GM18519 (cell line): ENCODE measurements at regions not wholly inside any gene's neighbourhood (a gene's known extent, or its start where the extent isn't known, plus 50 kb on each side); places are given as distances from the start of the nearest gene placed in this dataset.

Source experiments
- ATAC-seq: cut with Tn5 transposase; IDR thresholded peaks from one replicate; pipeline ENCODE4 v1.9.1; 2021; ENCODE audit warnings: mild to moderate bottlenecking, moderate library complexity; ENCODE audit not compliant: unreplicated experiment, low FRiP score

DNA sequence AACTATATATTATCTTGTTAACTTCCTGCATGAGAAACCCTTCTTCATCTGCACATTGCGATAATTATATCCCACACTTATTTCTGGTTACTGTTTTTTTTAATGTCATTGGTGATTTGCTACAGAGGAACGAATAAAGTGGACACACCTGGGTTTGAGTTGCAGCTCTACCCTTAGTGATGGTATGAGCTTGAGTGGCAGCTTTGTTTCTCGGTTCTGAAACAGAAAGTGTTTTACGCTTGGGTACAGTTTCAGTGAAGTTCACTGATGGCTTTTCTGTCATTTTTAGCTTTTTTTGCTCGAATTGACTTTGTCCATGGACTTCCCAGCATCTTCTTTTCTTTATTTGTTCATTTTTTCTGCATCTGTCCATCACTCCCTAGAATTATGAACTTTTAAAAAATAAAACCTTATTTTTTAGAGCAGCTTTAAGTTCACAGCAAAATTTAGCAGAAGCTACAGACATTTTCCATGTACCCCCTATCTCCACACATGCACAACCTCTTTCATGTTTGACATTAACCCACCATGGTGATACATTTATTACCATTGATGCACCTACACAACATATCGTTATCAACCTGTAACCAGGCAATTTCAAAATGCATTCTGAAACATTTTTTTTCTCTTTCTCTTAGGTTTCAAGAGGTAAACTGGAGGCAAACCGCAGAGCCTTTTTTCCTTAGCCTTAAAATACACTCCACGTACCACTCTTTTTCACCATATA is 1041.6 kb upstream of the PRKX start:
- peak; percentile 65 for ATAC-seq

DNA sequence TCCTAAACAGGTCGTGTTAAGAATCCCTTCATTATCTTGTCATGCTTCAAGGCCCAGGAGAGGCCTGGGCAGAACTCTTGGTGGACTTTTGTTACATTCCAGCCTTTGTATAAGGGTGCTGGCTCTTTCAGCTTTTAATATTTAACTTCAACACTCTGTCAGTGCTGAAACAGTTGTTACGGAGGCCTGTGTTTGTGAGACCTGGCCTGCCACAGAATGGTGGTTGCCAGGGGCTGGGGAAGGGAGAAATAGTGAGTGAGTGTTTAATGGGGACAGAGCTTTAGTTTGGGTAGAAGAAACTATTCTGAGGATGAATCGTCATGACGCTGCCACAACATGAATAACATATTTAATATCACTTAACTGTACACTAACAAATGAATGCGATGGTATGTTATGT is 1027.6 kb upstream of the PRKX start:
- ATAC-seq, result no peak

DNA sequence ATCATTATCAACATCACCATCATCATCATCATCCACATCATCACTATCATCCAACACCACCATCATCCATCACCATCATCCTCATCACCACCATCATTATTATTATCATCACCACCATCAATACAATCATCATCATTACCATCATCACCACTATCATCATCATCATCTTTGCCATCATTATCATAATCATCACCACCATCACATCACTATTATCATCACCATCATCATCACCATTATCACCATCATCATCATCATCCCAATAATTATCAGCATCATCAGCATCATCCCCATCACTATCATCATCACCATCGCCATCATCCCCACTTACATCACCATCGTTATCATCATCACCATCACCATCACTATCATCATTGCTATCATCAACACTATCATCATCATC is 1021.9 kb upstream of the PRKX start:
- no peak for ATAC-seq

DNA sequence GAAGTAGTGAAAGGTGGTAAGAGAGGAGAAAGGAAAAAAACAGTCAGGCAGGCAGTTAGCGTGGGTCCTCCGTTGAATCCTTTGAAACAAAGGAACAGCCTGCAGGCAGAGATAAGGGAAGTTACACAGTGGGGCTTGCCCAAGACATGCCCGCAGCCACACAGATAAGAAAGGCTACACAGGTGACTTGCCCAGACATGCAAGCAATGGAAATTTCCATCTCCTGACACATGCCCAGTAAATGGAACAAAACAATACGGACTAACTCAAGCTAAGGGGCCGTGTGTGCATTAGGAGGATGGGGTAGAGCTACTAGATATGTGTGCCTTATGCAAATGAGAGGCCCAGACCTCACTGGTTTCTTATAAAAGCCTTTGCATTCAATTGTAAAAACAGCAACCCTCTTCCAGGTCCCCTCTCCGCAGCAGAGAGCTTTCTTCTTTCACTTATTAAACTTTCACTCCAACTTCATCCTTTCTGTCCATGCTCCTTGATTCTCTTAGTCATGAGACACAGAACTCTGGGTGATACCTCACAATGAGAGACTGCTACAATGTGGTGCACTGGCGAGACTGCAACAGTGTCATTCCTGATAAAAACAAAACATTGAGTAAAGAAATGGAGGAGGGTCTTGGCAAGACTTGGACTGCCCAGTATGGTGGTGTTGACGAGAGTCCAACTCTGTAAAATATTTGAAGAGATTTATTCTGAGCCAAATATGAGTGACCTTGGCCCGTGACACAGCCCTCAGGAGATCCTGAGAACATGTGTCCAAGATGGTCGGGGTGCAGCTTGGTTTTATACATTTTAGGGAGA is 997.4 kb upstream of the PRKX start:
- ATAC-seq, result no peak

DNA sequence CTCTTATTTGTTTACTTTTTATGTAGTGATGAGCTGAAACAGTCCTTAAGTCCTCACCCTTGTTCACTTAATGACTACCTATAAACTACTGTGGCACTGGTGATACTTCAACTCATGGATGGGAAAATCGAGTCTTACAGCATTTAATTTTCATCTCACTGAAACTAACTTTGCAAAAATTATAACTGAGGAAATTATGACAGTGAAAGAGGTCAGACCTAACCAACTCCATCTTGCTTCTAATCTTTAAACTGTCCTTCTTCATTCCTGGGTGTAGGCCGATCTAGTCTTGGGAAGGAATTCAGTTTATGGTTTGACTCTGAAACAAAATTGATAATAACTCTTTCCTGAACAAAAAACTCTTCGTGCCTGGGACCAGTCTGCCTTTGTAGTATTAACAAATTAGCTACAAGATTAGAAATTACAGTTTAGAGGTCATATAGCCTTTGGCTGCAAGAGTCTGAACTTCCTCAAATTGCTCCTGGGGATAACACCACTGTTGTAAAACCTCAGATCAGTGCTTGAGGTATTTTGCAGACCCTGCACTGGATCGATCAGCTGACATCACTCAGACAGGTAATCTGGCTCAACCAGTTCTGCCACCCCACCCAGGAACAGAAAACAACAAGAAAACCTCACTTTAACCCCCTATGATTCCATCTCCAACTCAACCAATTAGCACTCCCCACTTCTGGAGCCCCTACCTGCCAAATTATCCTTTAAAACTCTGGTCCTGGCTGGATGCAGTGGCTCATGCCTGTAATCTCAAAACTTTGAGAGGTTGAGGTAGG is 995.7 kb upstream of the PRKX start:
- no peak for ATAC-seq

- no peak for ATAC-seq
Observed at GRCh38 chrX:4706961-4707360, 993.5 kb upstream of the PRKX start.

DNA sequence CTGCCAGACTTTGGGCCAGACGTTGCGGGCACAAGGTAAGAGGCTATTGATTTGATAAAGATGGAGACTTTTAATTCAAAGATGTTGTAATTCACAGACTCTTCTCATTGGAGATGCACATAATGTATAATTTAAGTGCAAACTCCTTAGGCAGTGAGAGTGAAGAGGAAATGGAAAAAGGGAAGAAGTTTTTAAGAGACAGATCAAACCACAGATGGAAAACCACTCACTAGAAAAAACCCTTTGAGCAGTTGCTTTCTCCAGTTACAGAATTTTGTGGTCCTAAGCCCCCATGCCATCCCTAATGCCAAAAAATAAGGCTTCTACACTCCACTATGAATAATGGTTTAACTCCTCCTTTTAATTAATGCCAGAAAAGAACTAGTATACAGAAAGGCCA is 977.1 kb upstream of the PRKX start:
- ATAC-seq, result no peak

DNA sequence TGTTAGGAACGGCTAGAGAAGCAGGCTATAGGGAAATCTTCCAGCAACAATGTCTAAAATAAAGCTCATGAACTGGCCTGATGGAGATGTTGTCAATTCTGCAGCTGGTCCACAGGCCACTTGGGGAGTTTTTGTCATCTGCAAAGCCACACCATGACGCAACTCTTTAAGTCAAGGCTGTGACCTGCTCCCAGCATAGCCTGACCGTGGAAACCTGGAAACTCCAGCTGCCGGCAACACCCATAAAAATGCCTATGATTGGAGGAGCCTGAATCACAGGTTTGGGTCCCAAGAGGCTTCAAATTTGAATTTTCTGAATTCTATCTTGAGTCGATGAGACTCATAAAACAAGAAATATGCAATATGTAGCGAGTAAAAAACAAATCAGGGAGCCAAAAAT is 969.2 kb upstream of the PRKX start:
- ATAC-seq, result no peak

- ATAC-seq, result no peak
Observed at GRCh38 chrX:4675686-4676300, 962.3 kb upstream of the PRKX start.

DNA sequence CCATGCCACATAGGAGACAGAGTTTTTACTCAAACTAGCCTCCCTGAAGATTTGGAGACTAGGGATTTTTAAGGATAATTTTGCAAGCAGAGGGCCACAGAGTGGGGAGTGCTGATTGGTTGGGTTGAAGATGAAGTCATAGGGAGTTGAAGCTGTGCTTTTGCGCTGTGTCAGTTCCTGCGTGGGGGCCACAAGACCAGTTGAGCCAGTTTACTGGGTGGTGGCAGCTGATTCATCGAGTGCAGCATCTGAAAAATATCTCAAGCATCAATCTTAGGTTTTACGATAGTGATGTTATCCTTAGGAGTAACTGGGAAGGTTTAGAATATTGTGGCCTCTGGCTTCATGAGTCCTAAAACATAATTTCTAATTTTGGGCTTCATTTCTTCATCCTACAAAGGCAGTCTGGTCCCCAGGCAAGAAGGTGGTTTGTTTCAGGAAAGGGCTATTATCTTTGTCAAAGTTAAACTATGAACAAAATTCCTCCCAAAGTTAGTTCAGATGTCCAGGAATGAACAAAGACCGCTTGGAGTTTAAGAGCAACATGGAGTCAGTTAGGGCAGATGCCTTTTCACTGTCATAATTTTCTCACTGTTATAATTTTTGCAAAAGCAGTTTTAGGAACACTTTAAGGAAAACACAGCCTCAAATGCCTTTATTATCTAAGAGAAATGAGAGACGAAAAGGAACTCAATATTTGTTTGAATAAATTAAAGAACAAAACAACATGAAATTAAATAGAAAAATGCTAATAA is 960.8 kb upstream of the PRKX start:
- no peak for ATAC-seq

DNA sequence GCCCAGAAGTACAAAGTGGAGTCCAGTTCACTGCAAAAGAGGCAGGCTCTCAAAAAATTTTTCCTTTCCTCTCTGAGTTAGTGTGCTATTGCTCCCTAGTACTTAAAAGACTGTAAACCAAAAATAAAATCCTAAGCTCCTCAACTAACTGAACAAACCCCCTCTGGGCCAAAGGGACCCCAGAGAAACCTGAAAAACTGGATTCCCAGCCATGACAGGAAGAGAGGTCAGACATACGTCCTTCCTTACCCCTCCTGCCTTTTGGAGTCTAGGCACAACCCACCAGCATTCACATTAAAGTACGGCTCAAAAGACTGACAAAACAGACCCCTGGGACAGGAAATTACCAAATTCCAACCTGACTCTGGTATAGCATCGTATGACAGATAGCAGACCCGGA is 957.9 kb upstream of the PRKX start:
- ATAC-seq, result no peak

GRCh38 chrX:4670606-4671005 is 957.2 kb upstream of the PRKX start:
- no peak for ATAC-seq

- ATAC-seq, result no peak
Observed at GRCh38 chrX:4668802-4669536, 955.5 kb upstream of the PRKX start.

DNA sequence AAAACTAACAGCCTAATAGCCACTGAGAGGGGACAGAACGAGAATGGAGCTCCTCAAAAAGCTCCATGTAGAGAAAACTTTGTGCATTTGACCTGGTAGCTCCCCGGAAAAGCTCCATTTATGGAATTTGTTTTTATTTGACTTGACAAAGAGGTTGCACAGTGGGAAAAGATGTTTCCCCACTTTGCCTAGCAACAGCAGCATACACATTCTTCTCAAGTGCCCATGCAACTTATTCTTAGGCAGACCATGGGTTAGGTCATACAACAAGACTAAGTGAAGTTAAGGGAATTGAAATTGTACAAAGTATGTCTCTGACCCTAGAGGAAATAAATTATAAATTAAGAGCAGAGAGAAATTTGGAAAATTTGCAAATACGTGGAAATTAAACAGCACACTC is 949.6 kb upstream of the PRKX start:
- ATAC-seq, result no peak

- ATAC-seq, result no peak
Observed at GRCh38 chrX:4661771-4662170, 948.3 kb upstream of the PRKX start.

- ATAC-seq, result no peak
Observed at GRCh38 chrX:4656419-4656818, 943.0 kb upstream of the PRKX start.

GRCh38 chrX:4655743-4656142 is 942.3 kb upstream of the PRKX start:
- ATAC-seq, result no peak

GRCh38 chrX:4642114-4642513 is 928.7 kb upstream of the PRKX start:
- no peak for ATAC-seq

DNA sequence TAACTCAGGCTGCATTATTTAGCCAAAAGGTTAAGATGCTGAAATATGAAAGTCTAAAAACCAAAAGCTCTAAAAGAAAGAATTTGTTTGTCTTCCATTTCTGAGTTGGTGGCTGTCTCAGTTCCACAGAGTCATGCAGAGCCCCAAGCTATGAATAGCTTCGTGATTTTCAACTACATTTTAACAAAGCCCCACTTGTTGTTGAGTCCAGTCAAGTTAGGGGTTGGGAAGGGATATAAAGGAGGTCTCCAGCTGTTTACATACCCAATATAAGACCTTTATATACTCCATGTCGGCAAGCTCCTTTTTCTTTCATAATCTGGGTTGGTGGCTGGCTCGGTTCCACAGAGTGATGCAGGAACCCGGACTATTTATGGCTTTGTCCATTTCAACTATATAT is 924.6 kb upstream of the PRKX start:
- no peak for ATAC-seq

GRCh38 chrX:4627414-4627813 is 914.0 kb upstream of the PRKX start:
- ATAC-seq, result no peak
